IMR-90 (cell line): ENCODE measurements at regions not wholly inside any gene's neighbourhood (a gene's known extent, or its start where the extent isn't known, plus 50 kb on each side); places are given as distances from the start of the nearest gene placed in this dataset.

ENCODE experiments used
- ATAC-seq: fragments of 200-7000 bp; cut with Tn5 transposase; 2 replicates; pipeline ENCODE4 v1.9.1; 2020; ENCODE audit warnings: low read depth, mild to moderate bottlenecking, moderate library complexity
- BruUV-seq: library from RNA; stranded (reverse); fragments of 400-500 nt; replicated peaks from 2 replicates; lab custom pipeline; 2021; lab: Mats Ljungman, UMichigan
- CTCF ChIA-PET: fragments of 300-600 bp; formaldehyde crosslinking; extraction: SDS; loops from one replicate; lab custom pipeline; 2021; ENCODE audit warnings: antibody characterized with exemption; lab: Yijun Ruan, JAX
- POLR2A ChIA-PET: fragments of 300-600 bp; sonication (Branson Sonifier 250); formaldehyde crosslinking; loops from one replicate; lab custom pipeline; 2022; ENCODE audit warnings: antibody characterized with exemption; ENCODE audit not compliant: unreplicated experiment; lab: Charles Lee
- DNase-seq: peaks from one replicate; pipeline ENCODE4 v3.0.0; 2013
- H2AFZ ChIP-seq: replicated peaks from 2 replicates; pipeline ENCODE3; 2013; ENCODE audit warnings: low read length, mild to moderate bottlenecking; ENCODE audit not compliant: poor library complexity
- H2AK5ac ChIP-seq: 2 replicates; pipeline ENCODE4 v1.6.1; 2013; ENCODE audit warnings: low read depth, low read length, inconsistent platforms
- H2AK9ac ChIP-seq: replicated peaks from 2 replicates; pipeline ENCODE3; 2013; ENCODE audit warnings: mild to moderate bottlenecking, low read depth, low read length, moderate library complexity; ENCODE audit not compliant: poor library complexity
- H2BK120ac ChIP-seq: 2 replicates; pipeline ENCODE4 v1.6.1; 2013; ENCODE audit warnings: low read depth, low read length, inconsistent platforms
- H2BK15ac ChIP-seq: 3 replicates; pipeline ENCODE4 v1.6.1; 2013; ENCODE audit warnings: low read depth, low read length, inconsistent platforms
- H2BK20ac ChIP-seq: 2 replicates; pipeline ENCODE4 v1.6.1; 2013; ENCODE audit warnings: low read depth, mild to moderate bottlenecking, inconsistent platforms, low read length, moderate library complexity
- H2BK5ac ChIP-seq: 2 replicates; pipeline ENCODE4 v1.6.1; 2013; ENCODE audit warnings: mild to moderate bottlenecking, low read depth, low read length, inconsistent platforms; ENCODE audit not compliant: poor library complexity, severe bottlenecking
- H3K14ac ChIP-seq: replicated peaks from 2 replicates; pipeline ENCODE4 v1.6.1; 2013; ENCODE audit warnings: low read depth, low read length, inconsistent platforms
- H3K18ac ChIP-seq: 2 replicates; pipeline ENCODE4 v1.6.1; 2013; ENCODE audit warnings: low read depth, low read length, control low read depth
- H3K23ac ChIP-seq: 2 replicates; pipeline ENCODE4 v1.6.1; 2013; ENCODE audit warnings: low read depth, low read length, inconsistent platforms
- H3K27ac ChIP-seq: 2 replicates; pipeline ENCODE4 v1.5.1; 2013; ENCODE audit warnings: mild to moderate bottlenecking, control low read depth, low read length; ENCODE audit not compliant: insufficient read depth
- H3K27me3 ChIP-seq: 2 replicates; pipeline ENCODE4 v1.6.1; 2013; ENCODE audit warnings: low read length; ENCODE audit not compliant: control insufficient read depth, insufficient read depth
- H3K36me3 ChIP-seq: 2 replicates; pipeline ENCODE4 v1.6.1; 2013; ENCODE audit warnings: low read length, mixed read lengths; ENCODE audit not compliant: control insufficient read depth, insufficient read depth
- H3K4ac ChIP-seq: 2 replicates; pipeline ENCODE4 v1.6.1; 2013; ENCODE audit warnings: low read depth, low read length, inconsistent platforms
- H3K4me1 ChIP-seq: 2 replicates; pipeline ENCODE4 v1.6.1; 2013; ENCODE audit warnings: low read length, mixed read lengths; ENCODE audit not compliant: control insufficient read depth, insufficient read depth
- H3K4me2 ChIP-seq: 2 replicates; pipeline ENCODE4 v1.6.1; 2013; ENCODE audit warnings: low read depth, mild to moderate bottlenecking, control low read depth, low read length, moderate library complexity
- H3K4me3 ChIP-seq: 2 replicates; pipeline ENCODE4 v1.5.1; 2013; ENCODE audit warnings: low read depth, mild to moderate bottlenecking, control low read depth, low read length, moderate library complexity; ENCODE audit not compliant: insufficient read depth
- H3K56ac ChIP-seq: 2 replicates; pipeline ENCODE4 v1.6.1; 2013; ENCODE audit warnings: low read length, inconsistent platforms; ENCODE audit not compliant: insufficient read depth; ENCODE audit errors: extremely low read depth
- H3K79me1 ChIP-seq, 2 experiments: 2 replicates each; pipeline ENCODE4 v1.6.1; 2013; ENCODE audit warnings: low read length in 2 of 2, inconsistent platforms in 1 of 2, low read depth in 1 of 2
- H3K9ac ChIP-seq: 2 replicates; pipeline ENCODE4 v1.6.1; 2013; ENCODE audit warnings: low read depth, low read length, control low read depth
- H3K9me1 ChIP-seq: 2 replicates; pipeline ENCODE4 v1.6.1; 2013; ENCODE audit warnings: low read length, inconsistent platforms; ENCODE audit not compliant: insufficient read depth
- H3K9me3 ChIP-seq: 2 replicates; pipeline ENCODE4 v1.6.1; 2013; ENCODE audit warnings: low read length; ENCODE audit not compliant: control insufficient read depth, insufficient read depth
- H4K20me1 ChIP-seq: 2 replicates; pipeline ENCODE4 v1.6.1; 2013; ENCODE audit warnings: low read length, inconsistent platforms; ENCODE audit not compliant: insufficient read depth
- H4K5ac ChIP-seq: 2 replicates; pipeline ENCODE4 v1.6.1; 2013; ENCODE audit warnings: mild to moderate bottlenecking, low read depth, low read length, control low read depth
- H4K8ac ChIP-seq, 2 experiments: 2 replicates each; pipeline ENCODE4 v1.6.1; 2013; ENCODE audit warnings: low read depth in 2 of 2, low read length in 2 of 2, control low read depth in 1 of 2, inconsistent platforms in 1 of 2
- H4K91ac ChIP-seq: 2 replicates; pipeline ENCODE4 v1.6.1; 2013; ENCODE audit warnings: low read depth, low read length, inconsistent platforms; ENCODE audit not compliant: insufficient read depth
- BHLHE40 ChIP-seq: fragments of 150-350 bp; IDR thresholded peaks from 2 replicates; pipeline ENCODE4 v1.6.1; 2016; ENCODE audit warnings: mild to moderate bottlenecking, low read depth, low read length
- CEBPB ChIP-seq: IDR thresholded peaks from 2 replicates; pipeline ENCODE4 v1.6.1; 2012; ENCODE audit warnings: low read depth, low read length, improper control_type of control experiment
- CHD1 ChIP-seq: IDR thresholded peaks from 2 replicates; pipeline ENCODE4 v1.6.1; 2012; ENCODE audit warnings: low read depth, low read length, improper control_type of control experiment
- CTCF ChIP-seq: conservative IDR thresholded peaks from 2 replicates; pipeline ENCODE4 v1.5.1; 2012; ENCODE audit warnings: mild to moderate bottlenecking, low read depth, low read length, improper control_type of control experiment
- ELK1 ChIP-seq: fragments of 150-350 bp; IDR thresholded peaks from 2 replicates; pipeline ENCODE4 v1.6.1; 2016; ENCODE audit warnings: low read depth, mild to moderate bottlenecking, low read length, moderate library complexity, borderline replicate concordance
- FOS ChIP-seq: fragments of 150-350 bp; IDR thresholded peaks from 2 replicates; pipeline ENCODE4 v1.6.1; 2016; ENCODE audit warnings: low read depth, low read length
- MAFK ChIP-seq: IDR thresholded peaks from 2 replicates; pipeline ENCODE4 v1.6.1; 2012; ENCODE audit warnings: low read depth, low read length, improper control_type of control experiment
- MAZ ChIP-seq: IDR thresholded peaks from 2 replicates; pipeline ENCODE4 v1.6.1; 2012; ENCODE audit warnings: low read depth, mild to moderate bottlenecking, low read length, improper control_type of control experiment, moderate library complexity, borderline replicate concordance
- MXI1 ChIP-seq: IDR thresholded peaks from 2 replicates; pipeline ENCODE4 v1.6.1; 2012; ENCODE audit warnings: low read depth, mild to moderate bottlenecking, low read length, moderate library complexity, borderline replicate concordance
- NFE2L2 ChIP-seq: fragments of 150-350 bp; IDR thresholded peaks from 2 replicates; pipeline ENCODE4 v1.6.1; 2016; ENCODE audit warnings: low read depth, mild to moderate bottlenecking, low read length
- POLR2A ChIP-seq: IDR thresholded peaks from 2 replicates; pipeline ENCODE4 v1.6.1; 2012; ENCODE audit warnings: mild to moderate bottlenecking, low read depth, low read length
- RAD21 ChIP-seq: IDR thresholded peaks from 2 replicates; pipeline ENCODE4 v1.6.1; 2012; ENCODE audit warnings: low read length, improper control_type of control experiment
- RCOR1 ChIP-seq: IDR thresholded peaks from 2 replicates; pipeline ENCODE4 v1.6.1; 2012; ENCODE audit warnings: mild to moderate bottlenecking, low read length, improper control_type of control experiment; ENCODE audit not compliant: insufficient replicate concordance
- RFX5 ChIP-seq: IDR thresholded peaks from 2 replicates; pipeline ENCODE4 v1.8.0; 2012; ENCODE audit warnings: low read depth, mild to moderate bottlenecking, low read length, moderate library complexity
- SMC3 ChIP-seq: fragments of 150-350 bp; IDR thresholded peaks from 2 replicates; pipeline ENCODE4 v1.6.1; 2016; ENCODE audit warnings: low read depth, mild to moderate bottlenecking, antibody characterized with exemption, low read length, moderate library complexity
- USF2 ChIP-seq: fragments of 150-350 bp; IDR thresholded peaks from 2 replicates; pipeline ENCODE4 v1.6.1; 2017; ENCODE audit warnings: mild to moderate bottlenecking, antibody characterized with exemption, low read length, low read depth
- dilution Hi-C: fragments of 300-500 bp; cut with HindIII; formaldehyde crosslinking; loops from one replicate; pipeline ENCODE4 v1.14.3; 2018; ENCODE audit warnings: low sequenced_read_pairs; ENCODE audit not compliant: unreplicated experiment
- in situ Hi-C: fragments of 300-500 bp; cut with MboI; formaldehyde crosslinking; loops from 3 replicates; pipeline ENCODE4 v1.14.3; 2019; ENCODE audit warnings: low sequenced_read_pairs, inconsistent platforms, mixed read lengths
- intact Hi-C: fragments of 100-400 bp; cut with micrococcal nuclease; formaldehyde crosslinking; loops from 2 replicates; pipeline ENCODE4 v1.10.0; 2022

- in situ Hi-C loops = no loop called here
- no peak overlapping the region for H4K91ac ChIP-seq
- H3K27ac ChIP-seq = no peak overlapping the region
- no peak overlapping the region for H3K9ac ChIP-seq
- no peak overlapping the region for H3K56ac ChIP-seq
- ChIA-PET POLR2A (no interaction called here), CTCF (interaction anchor here (0.9 kb wide), 1 partner anchor 15 kb away, joined by 4 read pairs; no protein-coding TSS in a partner anchor)
- H2AFZ ChIP-seq = no peak overlapping the region
- no peak overlapping the region for H2BK5ac ChIP-seq
- H2AK5ac ChIP-seq = no peak overlapping the region
- H2BK120ac ChIP-seq = no peak overlapping the region
- TF ChIP-seq USF2 = no peak
- no peak for TF ChIP-seq CHD1
- no peak for TF ChIP-seq RCOR1
- TF ChIP-seq MXI1 = no peak
- no peak for TF ChIP-seq CEBPB
- no peak for TF ChIP-seq MAZ
- no peak for TF ChIP-seq RFX5
- no peak for TF ChIP-seq NFE2L2
- no peak for TF ChIP-seq ELK1
- no peak for TF ChIP-seq FOS
- TF ChIP-seq BHLHE40 = no peak
- TF ChIP-seq MAFK = no peak
- no peak for TF ChIP-seq CTCF
- no peak for TF ChIP-seq SMC3
- TF ChIP-seq RAD21 = no peak
- no peak for TF ChIP-seq POLR2A
- H3K36me3 ChIP-seq = no peaks in the 10 kb centered on the region
- peaks cover 3% of the 10 kb centered on the region; the same call in 1 of the 2 replicates for H3K27me3 ChIP-seq
- no peak overlapping the region for H3K4me3 ChIP-seq
- H2BK20ac ChIP-seq = no peak overlapping the region
- H3K23ac ChIP-seq = no peak overlapping the region
- H3K9me1 ChIP-seq = no peaks in the 10 kb centered on the region
- H3K79me1 ChIP-seq = no peaks in the 10 kb centered on the region
- no peak overlapping the region for H3K14ac ChIP-seq
- ATAC-seq (no peak), DNase-seq (no peak)
- H2AK9ac ChIP-seq = no peak overlapping the region
- no peak overlapping the region for H4K8ac ChIP-seq
- H4K20me1 ChIP-seq = no peaks in the 10 kb centered on the region
- intact Hi-C loops = no loop called here
- H3K4me1 ChIP-seq = no peaks in the 10 kb centered on the region
- no peak overlapping the region for H3K4ac ChIP-seq
- no peak overlapping the region for H3K4me2 ChIP-seq
- BruUV-seq = no TSS peak
- H3K9me3 ChIP-seq = no peaks in the 10 kb centered on the region
- H4K5ac ChIP-seq = no peak overlapping the region
- dilution Hi-C loops = no loop called here
- H2BK15ac ChIP-seq = no peak overlapping the region
- H3K18ac ChIP-seq = no peak overlapping the region
These were observed 68.1 kb upstream of the RFXAP start for GRCh38 chr13:36750946-36751345.
